T47D (cell line): ENCODE measurements at regions not wholly inside any gene's neighbourhood (a gene's known extent, or its start where the extent isn't known, plus 50 kb on each side); places are given as distances from the start of the nearest gene placed in this dataset.

Experiments
- DNase-seq, 2 experiments: peaks; one replicate each; pipeline versions ENCODE4 v3.0.0 to v3.0.0-alpha.2; 2011 to 2012; ENCODE audit warnings: low read depth in 1 of 2, low spot score in 1 of 2
- JUND ChIP-seq: IDR thresholded peaks from 2 replicates; pipeline ENCODE4 v1.6.1; 2012; ENCODE audit warnings: low read depth
- in situ Hi-C: cut with HindIII; loops from 2 replicates; pipeline ENCODE4 v1.10.0; 2016; ENCODE audit warnings: low sequenced_read_pairs, low pct_unique_long_range_greater_than_20kb

DNA sequence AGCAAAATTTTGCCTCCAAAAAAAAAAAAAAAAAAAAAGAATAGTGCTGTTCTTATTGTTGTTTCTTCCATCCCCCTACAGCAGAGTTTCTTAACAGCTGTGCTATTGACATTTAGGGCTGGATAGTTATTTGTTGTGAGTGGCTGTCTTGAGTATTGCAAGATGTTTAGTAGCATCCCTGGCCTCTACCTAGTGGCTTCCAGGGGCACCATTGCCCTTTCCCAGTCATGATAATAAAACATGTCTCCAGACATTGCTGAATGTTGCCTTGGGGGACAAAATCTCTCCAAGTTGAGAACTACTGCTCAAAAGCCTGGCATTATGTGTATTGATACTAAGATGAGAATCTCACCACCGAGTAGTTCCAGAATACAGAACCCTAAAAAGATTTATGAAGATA is 108.7 kb downstream of the PALM2AKAP2 start:
- in situ Hi-C loops = no loop called here
- TF ChIP-seq JUND = no peak
- no peak for DNase-seq

DNA sequence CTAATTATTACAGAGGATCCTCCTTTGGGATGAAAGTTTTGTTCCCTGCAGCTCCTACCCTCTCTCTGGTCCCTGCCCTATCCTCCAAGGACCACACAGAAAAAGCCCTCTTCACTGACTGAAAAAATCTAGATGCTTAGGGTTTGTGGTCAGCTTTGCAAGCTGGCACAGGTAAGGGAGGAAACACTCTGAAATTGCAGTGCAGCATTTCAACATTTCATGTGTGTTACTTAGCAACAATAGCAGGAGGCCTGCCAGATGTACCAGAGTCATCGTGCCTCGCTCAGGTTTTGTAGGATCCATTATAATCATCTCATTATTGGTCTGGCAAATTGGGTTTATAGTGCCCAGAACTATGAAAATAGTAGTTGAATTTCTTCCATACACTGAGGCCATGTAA is 109.5 kb downstream of the PALM2AKAP2 start:
- no peak for DNase-seq
- in situ Hi-C loops = no loop called here
- TF ChIP-seq JUND = no peak

DNA sequence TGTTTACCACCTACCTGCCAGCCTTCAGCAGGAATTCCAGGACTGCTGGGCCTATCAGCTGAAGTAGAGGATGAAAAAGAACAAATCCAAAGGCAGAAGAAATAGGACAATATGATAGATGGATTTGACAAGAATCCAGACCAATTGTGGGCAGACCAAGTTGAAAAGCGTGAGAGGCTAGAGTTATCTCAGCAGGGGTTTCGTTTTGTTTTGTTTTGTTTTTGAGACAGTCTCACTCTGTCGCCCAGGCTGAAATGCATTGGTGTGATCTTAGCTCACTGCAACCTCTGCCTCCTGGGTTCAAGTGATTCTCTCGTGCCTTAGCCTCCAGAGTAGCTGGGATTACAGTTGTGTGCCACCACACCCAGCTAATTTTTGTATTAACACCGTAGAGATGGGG is 113.2 kb downstream of the PALM2AKAP2 start:
- in situ Hi-C loops = no loop called here
- no peak for DNase-seq
- no peak for TF ChIP-seq JUND

DNA sequence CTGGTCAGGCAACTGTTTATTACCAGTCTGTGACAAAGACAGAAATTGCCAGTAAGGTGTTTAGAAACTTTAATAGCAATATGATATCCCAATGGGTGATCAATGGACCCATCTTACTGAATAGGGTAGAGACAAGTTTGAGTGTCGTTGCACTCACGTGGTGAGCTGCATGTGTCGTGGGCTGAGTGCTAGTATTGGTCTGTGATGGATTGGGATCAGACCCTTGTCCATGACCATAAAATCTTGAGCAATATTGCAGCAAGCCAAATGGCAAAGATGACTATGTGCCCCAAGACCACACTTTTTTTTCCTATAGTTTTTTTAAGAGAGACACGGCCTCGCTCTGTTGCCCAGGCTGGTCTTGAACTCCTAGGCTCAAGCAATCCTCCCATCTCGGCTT is 114.5 kb downstream of the PALM2AKAP2 start:
- in situ Hi-C loops = no loop called here
- no peak for DNase-seq
- TF ChIP-seq JUND = no peak

DNA sequence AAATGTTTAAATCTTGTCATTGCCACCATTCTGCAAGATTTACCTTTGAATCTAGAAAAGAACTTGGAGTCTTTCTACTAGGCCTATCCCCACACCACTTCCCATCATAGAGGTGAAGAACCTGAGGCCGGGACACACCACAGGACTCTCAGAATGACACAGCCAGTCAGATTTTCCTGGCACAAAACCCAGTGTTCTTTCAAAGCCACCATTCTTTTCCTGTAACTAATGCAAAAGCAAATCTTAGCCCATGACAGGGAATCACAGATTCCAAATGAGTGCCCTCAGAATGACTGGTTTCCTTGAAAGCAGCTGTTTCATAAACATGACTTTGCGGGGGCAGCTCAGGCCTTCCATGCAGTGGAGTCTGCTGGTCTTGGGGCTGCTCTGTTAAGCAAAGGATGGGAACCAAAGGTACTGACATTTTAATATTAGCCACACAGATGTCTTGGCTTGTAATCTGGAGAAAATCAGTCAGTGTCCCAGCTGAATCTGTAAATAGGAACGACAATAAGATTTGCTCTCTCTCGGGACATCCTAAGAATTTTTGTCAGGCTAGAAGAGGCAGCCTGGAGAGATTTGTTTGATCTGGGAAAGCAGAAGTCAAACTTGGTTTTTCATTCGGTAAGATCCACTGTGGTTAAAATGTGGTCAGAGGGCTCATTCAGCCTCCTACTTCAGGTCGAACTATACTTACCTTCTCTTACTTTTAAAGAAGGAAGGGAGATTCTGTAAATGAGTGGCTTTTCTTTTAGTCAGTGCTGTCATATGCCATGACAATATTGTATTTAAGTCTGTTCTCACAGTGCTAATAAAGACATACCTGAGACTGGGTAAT is 115.1 kb downstream of the PALM2AKAP2 start:
- no peak for DNase-seq
- in situ Hi-C loops = no loop called here
- TF ChIP-seq JUND = no peak

DNA sequence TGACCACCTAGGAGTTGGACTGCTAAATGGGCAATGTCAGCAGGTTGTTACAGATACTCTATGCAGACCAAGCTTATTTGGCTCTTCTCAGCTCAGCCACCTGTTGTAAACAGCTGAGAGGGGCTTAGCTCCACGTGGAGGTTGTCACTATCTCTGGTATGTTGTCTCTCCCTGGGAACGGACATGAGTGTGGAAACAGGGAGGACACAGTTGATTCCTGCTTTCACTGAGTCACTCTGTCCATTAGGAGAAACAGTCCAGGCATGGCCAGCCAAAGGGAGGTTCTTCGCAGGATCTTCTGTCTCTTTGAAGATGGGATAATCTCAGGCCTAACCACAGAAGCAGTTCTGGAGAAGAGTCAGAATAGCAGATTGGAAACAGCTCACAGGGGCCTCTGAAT is 121.2 kb downstream of the PALM2AKAP2 start:
- no peak for TF ChIP-seq JUND
- in situ Hi-C loops = no loop called here
- DNase-seq = no peak

DNA sequence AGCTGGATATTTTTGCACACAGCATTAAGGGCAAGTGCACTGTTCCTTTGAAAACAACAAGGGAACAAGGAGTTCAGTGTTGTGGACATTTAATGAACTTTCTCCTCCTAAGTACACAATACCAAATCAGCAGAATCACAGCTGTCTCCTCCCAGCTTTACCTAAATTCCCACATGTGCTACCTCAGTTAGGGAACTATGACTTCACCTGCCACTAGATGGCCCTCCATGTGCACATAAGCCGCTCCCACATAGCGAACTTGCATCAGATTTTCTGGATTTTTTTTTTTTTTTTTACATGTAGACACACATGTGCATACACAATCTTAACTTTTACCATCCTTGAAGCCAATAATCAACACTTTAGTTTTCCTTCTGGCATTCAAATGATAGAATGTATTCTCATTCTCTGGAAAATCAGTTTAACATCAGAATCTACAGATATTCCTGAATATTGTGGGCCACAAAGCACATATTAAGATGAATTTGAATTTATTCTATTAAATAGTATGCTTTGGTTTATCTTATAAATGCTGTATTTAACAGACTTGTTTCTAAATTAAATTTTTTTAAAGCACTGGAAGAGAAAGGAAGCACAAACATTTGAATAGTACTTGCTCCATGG is 123.6 kb downstream of the PALM2AKAP2 start:
- TF ChIP-seq JUND = no peak
- in situ Hi-C loops = no loop called here
- DNase-seq = peak; percentile 42 to 80

DNA sequence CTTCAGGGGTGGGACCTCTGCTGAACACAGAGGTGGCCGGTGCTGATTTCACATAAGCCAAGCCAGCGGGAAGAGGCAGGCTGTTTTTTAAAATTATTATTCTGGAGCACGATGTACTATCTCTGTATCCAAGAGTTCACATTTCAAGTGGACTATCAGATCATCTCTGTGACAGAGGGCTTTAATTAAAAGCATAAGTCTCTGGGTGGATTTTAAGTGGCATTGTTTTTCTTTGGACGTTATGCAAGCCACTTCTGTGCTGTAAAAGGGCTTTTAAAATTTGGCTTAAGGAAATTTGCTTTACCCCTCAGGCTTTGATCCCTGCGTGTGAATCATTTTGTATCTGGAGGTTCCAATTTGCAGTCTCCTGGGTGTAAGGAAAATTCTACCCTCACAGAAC is 124.7 kb downstream of the PALM2AKAP2 start:
- in situ Hi-C loops = no loop called here
- no peak for TF ChIP-seq JUND
- DNase-seq = no peak

DNA sequence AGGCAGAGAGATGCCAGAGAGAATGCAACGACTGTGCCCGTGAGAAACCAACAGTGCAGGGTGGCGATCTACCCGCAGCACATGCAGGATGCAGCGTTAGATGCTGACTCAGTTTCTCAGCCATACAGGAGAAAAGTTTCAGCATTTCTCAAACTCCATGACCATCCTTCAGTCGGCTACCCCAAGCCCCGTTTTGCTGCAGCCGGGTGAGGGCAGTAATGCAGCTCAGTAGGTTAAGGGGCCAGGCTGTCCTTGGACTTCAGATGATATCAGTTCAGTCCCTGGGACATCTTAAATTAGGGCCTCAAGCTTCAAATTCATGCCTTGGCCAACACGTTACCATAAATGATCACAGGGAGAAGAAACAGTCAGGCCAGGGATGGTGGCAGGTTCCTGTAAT is 125.5 kb downstream of the PALM2AKAP2 start:
- in situ Hi-C loops = no loop called here
- DNase-seq = no peak
- TF ChIP-seq JUND = no peak

DNA sequence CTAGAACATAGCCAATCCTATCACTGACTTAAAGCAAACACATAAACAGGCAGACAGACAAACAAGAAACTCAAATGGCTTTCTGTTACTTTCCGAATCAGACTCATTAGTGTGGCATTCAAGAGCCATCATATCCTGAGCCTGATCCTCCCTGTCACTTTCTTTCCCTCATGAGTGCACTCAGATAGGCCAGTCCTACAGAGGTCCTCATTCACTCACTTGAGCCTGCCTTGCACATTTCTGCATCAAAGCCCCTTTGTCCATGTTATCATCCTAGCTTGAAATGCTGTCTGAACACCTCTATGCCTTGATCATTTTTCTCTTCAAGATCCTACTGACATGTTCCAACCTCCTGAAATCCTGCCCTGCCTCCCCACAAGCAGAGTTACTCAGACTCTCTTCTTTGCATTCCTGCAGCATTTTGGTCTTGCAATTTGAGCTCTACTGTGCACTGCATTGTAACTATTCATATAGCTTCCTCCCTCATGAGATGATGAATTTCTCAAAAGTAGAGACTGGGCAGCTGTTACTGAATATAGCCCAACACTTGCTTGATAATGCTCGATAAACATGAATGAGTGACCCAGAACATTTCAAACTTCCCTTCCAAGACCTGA is 126.9 kb downstream of the PALM2AKAP2 start:
- in situ Hi-C loops = no loop called here
- no peak for TF ChIP-seq JUND
- no peak for DNase-seq

DNA sequence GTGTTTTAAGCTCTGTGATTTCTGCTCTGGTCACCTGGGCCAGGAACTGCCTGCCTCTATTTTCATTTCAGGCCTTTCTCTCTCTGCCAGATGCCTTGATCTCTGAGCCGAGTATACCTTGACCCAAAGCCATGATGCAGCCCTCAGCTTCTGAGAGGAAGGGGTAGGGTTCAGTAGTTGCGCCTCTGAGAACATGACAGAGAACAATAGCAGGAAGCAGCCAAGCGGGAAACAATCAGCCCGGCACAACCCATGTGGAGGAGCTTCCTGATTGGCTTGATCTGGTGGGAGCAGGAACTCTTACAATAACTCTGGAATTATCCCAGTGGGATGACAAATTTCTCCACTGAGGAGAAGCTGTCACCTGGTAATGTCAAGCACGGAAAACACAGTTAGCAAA is 127.4 kb downstream of the PALM2AKAP2 start:
- no peak for TF ChIP-seq JUND
- in situ Hi-C loops = no loop called here
- DNase-seq = no peak

DNA sequence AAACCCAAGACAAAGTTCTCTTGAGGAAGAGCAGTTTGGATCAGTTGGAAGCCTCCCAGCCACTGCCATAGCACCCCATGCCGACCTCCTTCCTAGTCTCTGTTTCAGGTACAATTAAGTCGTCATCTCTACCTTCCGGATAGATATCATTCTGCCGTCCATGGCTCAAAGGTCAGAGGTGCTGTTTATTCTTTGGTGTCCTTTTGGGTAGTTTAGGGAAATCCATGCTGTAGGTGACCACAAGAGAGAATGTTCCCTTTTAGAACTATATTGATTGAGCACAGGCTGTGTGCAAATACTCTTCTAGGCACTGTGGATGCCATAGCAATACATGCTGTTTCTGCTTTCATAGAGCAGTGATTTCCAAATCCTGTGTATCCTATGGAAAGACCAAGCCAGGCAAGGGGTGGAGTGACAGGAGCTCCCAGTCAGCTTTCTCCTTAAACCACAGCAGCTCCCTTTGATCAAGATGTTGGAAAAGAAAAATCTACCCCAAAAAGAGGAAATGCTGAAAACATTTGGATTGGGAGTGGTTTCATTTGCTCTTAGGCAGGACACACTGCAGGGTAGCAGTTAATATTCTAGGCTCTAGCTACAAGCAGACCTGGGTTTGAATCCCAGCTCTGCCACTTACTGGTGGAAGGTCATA is 127.9 kb downstream of the PALM2AKAP2 start:
- DNase-seq = no peak
- in situ Hi-C loops = no loop called here
- no peak for TF ChIP-seq JUND
